Mammary epithelial cell (primary cell): ENCODE measurements at regions not wholly inside any gene's neighbourhood (a gene's known extent, or its start where the extent isn't known, plus 50 kb on each side); places are given as distances from the start of the nearest gene placed in this dataset.

Experiments
- EZH2 ChIP-seq: IDR thresholded peaks from 2 replicates; pipeline ENCODE4 v1.6.1; 2012; ENCODE audit warnings: low read length, inconsistent platforms, borderline replicate concordance
- TF ChIP-seq, protein P1 (sequence below), 2 donors: IDR thresholded peaks in 1 of 2; conservative IDR thresholded peaks in 1 of 2; 2 replicates each; pipeline ENCODE4 v1.5.1; 2011 to 2012; ENCODE audit warnings: inconsistent platforms in 2 of 2, low read length in 2 of 2, mild to moderate bottlenecking in 2 of 2, control low read depth in 1 of 2, low read depth in 1 of 2; ENCODE audit not compliant: insufficient read depth in 1 of 2; ENCODE audit errors: extremely low read depth in 1 of 2

DNA sequence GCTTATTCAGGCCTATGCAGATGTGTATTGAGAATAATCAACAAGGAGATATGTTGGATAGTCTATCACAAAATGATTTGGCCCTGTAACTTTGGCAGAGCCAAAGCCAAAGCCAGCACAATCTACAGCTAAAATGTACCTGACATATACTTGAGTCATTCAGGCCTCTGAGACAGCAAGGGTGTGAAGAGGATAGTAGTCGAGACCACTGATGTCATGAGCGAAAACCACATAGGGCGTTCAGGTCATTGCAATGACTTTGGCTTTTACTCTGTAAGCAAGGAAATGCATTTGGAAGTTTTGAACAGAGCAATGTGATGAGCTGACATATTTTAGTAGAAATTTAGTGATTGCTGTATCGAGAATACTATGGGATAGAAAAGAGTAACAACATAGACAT is 579.6 kb downstream of the AMY1C start:
- TF ChIP-seq, protein P1, sequence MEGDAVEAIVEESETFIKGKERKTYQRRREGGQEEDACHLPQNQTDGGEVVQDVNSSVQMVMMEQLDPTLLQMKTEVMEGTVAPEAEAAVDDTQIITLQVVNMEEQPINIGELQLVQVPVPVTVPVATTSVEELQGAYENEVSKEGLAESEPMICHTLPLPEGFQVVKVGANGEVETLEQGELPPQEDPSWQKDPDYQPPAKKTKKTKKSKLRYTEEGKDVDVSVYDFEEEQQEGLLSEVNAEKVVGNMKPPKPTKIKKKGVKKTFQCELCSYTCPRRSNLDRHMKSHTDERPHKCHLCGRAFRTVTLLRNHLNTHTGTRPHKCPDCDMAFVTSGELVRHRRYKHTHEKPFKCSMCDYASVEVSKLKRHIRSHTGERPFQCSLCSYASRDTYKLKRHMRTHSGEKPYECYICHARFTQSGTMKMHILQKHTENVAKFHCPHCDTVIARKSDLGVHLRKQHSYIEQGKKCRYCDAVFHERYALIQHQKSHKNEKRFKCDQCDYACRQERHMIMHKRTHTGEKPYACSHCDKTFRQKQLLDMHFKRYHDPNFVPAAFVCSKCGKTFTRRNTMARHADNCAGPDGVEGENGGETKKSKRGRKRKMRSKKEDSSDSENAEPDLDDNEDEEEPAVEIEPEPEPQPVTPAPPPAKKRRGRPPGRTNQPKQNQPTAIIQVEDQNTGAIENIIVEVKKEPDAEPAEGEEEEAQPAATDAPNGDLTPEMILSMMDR (conservative IDR thresholded peaks at IDR 0.05 in 1 of 2, IDR thresholded peaks at IDR 0.05 in 1 of 2; ENCODE audit: extremely low read depth in 1 of 2, insufficient read depth in 1 of 2, low read depth in 1 of 2, low read length in 2 of 2): no peak
- no peak for TF ChIP-seq EZH2
